Keratinocyte (primary cell): ENCODE measurements at regions not wholly inside any gene's neighbourhood (a gene's known extent, or its start where the extent isn't known, plus 50 kb on each side); places are given as distances from the start of the nearest gene placed in this dataset.

Experiments used
- CTCF ChIP-seq, 3 experiments: IDR thresholded peaks in 1 of 3; conservative IDR thresholded peaks in 1 of 3; optimal IDR thresholded peaks in 1 of 3; 2 replicates in 2 of 3; 3 replicates in 1 of 3; pipeline versions ENCODE3 to v1.5.1; 2011; ENCODE audit warnings: low read length in 3 of 3, mild to moderate bottlenecking in 3 of 3, moderate library complexity in 2 of 3, control low read depth in 1 of 3, inconsistent platforms in 1 of 3; ENCODE audit not compliant: insufficient read depth in 2 of 3; ENCODE audit errors: extremely low read depth in 1 of 3
- EZH2 ChIP-seq: IDR thresholded peaks from one replicate; pipeline ENCODE4 v1.6.1; 2012; ENCODE audit warnings: inconsistent platforms, mild to moderate bottlenecking, low read length, moderate library complexity

- TF ChIP-seq CTCF (optimal IDR thresholded peaks at IDR 0.05 in 1 of 3, IDR thresholded peaks at IDR 0.05 in 1 of 3, conservative IDR thresholded peaks at IDR 0.05 in 1 of 3; ENCODE audit: extremely low read depth in 1 of 3, insufficient read depth in 2 of 3, low read length in 3 of 3) (no peak), EZH2 (no peak)
Measured at GRCh38 chrX:126030021-126030420, 136.1 kb downstream of the DCAF12L2 start.
